Stimulated activated effector memory CD8-positive, alpha-beta T cell treated with anti-CD3 and anti-CD28 coated beads, Interleukin-12 subunit alpha, Interleukin-12 subunit beta, amount 100 ng/mL, for 72 hours (primary cell): ENCODE measurements at regions not wholly inside any gene's neighbourhood (a gene's known extent, or its start where the extent isn't known, plus 50 kb on each side); places are given as distances from the start of the nearest gene placed in this dataset.

Source experiments
- ATAC-seq: fragments of 150-1000 bp; cut with Tn5 transposase; 2 replicates; pipeline ENCODE4 v1.10.0; 2021
- DNase-seq, 2 donors: peaks; one replicate each; pipeline ENCODE4 v3.0.0; 2021 to 2022; ENCODE audit warnings: low spot score in 2 of 2
- H3K27ac Mint-ChIP-seq: one replicate; pipeline ENCODE4 v1.8.0; 2022; ENCODE audit warnings: mild to moderate bottlenecking, mixed read lengths
- H3K36me3 Mint-ChIP-seq: one replicate; pipeline ENCODE4 v1.8.0; 2022; ENCODE audit warnings: mild to moderate bottlenecking, mixed read lengths
- H3K4me1 Mint-ChIP-seq: one replicate; pipeline ENCODE4 v1.8.0; 2022; ENCODE audit warnings: mixed read lengths
- H3K4me3 Mint-ChIP-seq: one replicate; pipeline ENCODE4 v1.8.0; 2022; ENCODE audit warnings: mild to moderate bottlenecking, mixed read lengths
- H3K9me3 Mint-ChIP-seq: one replicate; pipeline ENCODE4 v1.8.0; 2022; ENCODE audit warnings: mixed read lengths

GRCh38 chr5:34526682-34527305 is 129.3 kb upstream of the RAI14 start:
- ATAC-seq (no peak), DNase-seq (no peak)
- Mint-ChIP-seq H3K4me1 (no peaks in the 10 kb centered on the region), H3K27ac (no peak overlapping the region), H3K9me3 (no peaks in the 10 kb centered on the region), H3K36me3 (no peaks in the 10 kb centered on the region), H3K4me3 (no peak overlapping the region)

- DNase-seq, result no peak
- no peak overlapping the region for H3K27ac Mint-ChIP-seq
- no peaks in the 10 kb centered on the region for H3K36me3 Mint-ChIP-seq
- H3K4me3 Mint-ChIP-seq, result no peak overlapping the region
- H3K4me1 Mint-ChIP-seq, result no peaks in the 10 kb centered on the region
- no peaks in the 10 kb centered on the region for H3K9me3 Mint-ChIP-seq
- no peak for ATAC-seq
Measured at GRCh38 chr5:34529581-34530331, 126.4 kb upstream of the RAI14 start.

GRCh38 chr5:34530637-34531036 is 125.5 kb upstream of the RAI14 start:
- Mint-ChIP-seq H3K9me3 (no peaks in the 10 kb centered on the region), H3K4me3 (no peak overlapping the region), H3K36me3 (no peaks in the 10 kb centered on the region), H3K27ac (no peak overlapping the region), H3K4me1 (no peaks in the 10 kb centered on the region)
- DNase-seq (no peak), ATAC-seq (no peak)

GRCh38 chr5:34531751-34532360 is 124.3 kb upstream of the RAI14 start:
- no peaks in the 10 kb centered on the region for H3K36me3 Mint-ChIP-seq
- H3K4me3 Mint-ChIP-seq, result no peak overlapping the region
- DNase-seq, result no peak
- no peaks in the 10 kb centered on the region for H3K4me1 Mint-ChIP-seq
- ATAC-seq, result no peak
- no peak overlapping the region for H3K27ac Mint-ChIP-seq
- no peaks in the 10 kb centered on the region for H3K9me3 Mint-ChIP-seq

- DNase-seq, result no peak
- H3K27ac Mint-ChIP-seq, result no peak overlapping the region
Measured at GRCh38 chr5:34533582-34534522, 122.3 kb upstream of the RAI14 start.

GRCh38 chr5:34534523-34535103 is 121.5 kb upstream of the RAI14 start:
- DNase-seq (no peak), ATAC-seq (no peak)
- H3K27ac Mint-ChIP-seq, result no peak overlapping the region
- H3K36me3 Mint-ChIP-seq, result no peaks in the 10 kb centered on the region
- no peaks in the 10 kb centered on the region for H3K9me3 Mint-ChIP-seq
- no peaks in the 10 kb centered on the region for H3K4me1 Mint-ChIP-seq
- H3K4me3 Mint-ChIP-seq, result no peak overlapping the region

More at GRCh38 chr5:34533582-34534522, 122.3 kb upstream of the RAI14 start:
- no peaks in the 10 kb centered on the region for H3K4me1 Mint-ChIP-seq
- H3K9me3 Mint-ChIP-seq, result no peaks in the 10 kb centered on the region
- peak; percentile 53 for ATAC-seq
- H3K4me3 Mint-ChIP-seq, result no peak overlapping the region
- no peaks in the 10 kb centered on the region for H3K36me3 Mint-ChIP-seq

GRCh38 chr5:34535433-34535832 is 120.7 kb upstream of the RAI14 start:
- ATAC-seq (no peak), DNase-seq (no peak)
- no peaks in the 10 kb centered on the region for H3K9me3 Mint-ChIP-seq
- no peak overlapping the region for H3K4me3 Mint-ChIP-seq
- no peak overlapping the region for H3K27ac Mint-ChIP-seq
- H3K4me1 Mint-ChIP-seq, result no peaks in the 10 kb centered on the region
- no peaks in the 10 kb centered on the region for H3K36me3 Mint-ChIP-seq

GRCh38 chr5:34535944-34536623 is 120.0 kb upstream of the RAI14 start:
- no peaks in the 10 kb centered on the region for H3K4me1 Mint-ChIP-seq
- ATAC-seq, result peak; percentile 53
- no peak overlapping the region for H3K4me3 Mint-ChIP-seq
- no peak overlapping the region for H3K27ac Mint-ChIP-seq
- no peak for DNase-seq
- H3K9me3 Mint-ChIP-seq, result no peaks in the 10 kb centered on the region
- no peaks in the 10 kb centered on the region for H3K36me3 Mint-ChIP-seq

GRCh38 chr5:34536699-34537098 is 119.4 kb upstream of the RAI14 start:
- Mint-ChIP-seq H3K4me3 (no peak overlapping the region), H3K27ac (no peak overlapping the region), H3K9me3 (no peaks in the 10 kb centered on the region), H3K4me1 (no peaks in the 10 kb centered on the region), H3K36me3 (no peaks in the 10 kb centered on the region)
- DNase-seq (no peak), ATAC-seq (no peak)

- Mint-ChIP-seq H3K9me3 (no peaks in the 10 kb centered on the region), H3K27ac (no peak overlapping the region), H3K4me1 (no peaks in the 10 kb centered on the region), H3K36me3 (no peaks in the 10 kb centered on the region), H3K4me3 (no peak overlapping the region)
- no peak for ATAC-seq
- no peak for DNase-seq
Measured at GRCh38 chr5:34538026-34538672, 118.0 kb upstream of the RAI14 start.

GRCh38 chr5:34539183-34539582 is 116.9 kb upstream of the RAI14 start:
- H3K27ac Mint-ChIP-seq, result no peak overlapping the region
- no peaks in the 10 kb centered on the region for H3K36me3 Mint-ChIP-seq
- DNase-seq (no peak), ATAC-seq (no peak)
- H3K4me3 Mint-ChIP-seq, result no peak overlapping the region
- H3K9me3 Mint-ChIP-seq, result peaks cover 3% of the 10 kb centered on the region
- no peaks in the 10 kb centered on the region for H3K4me1 Mint-ChIP-seq

GRCh38 chr5:34541067-34541466 is 115.1 kb upstream of the RAI14 start:
- ATAC-seq, result no peak
- H3K27ac Mint-ChIP-seq, result no peak overlapping the region
- H3K36me3 Mint-ChIP-seq, result no peaks in the 10 kb centered on the region
- no peaks in the 10 kb centered on the region for H3K4me1 Mint-ChIP-seq
- DNase-seq, result no peak
- no peak overlapping the region for H3K4me3 Mint-ChIP-seq
- H3K9me3 Mint-ChIP-seq, result peaks cover 9% of the 10 kb centered on the region

- peaks cover 9% of the 10 kb centered on the region for H3K9me3 Mint-ChIP-seq
- H3K4me1 Mint-ChIP-seq, result no peaks in the 10 kb centered on the region
- ATAC-seq (no peak), DNase-seq (no peak)
- H3K4me3 Mint-ChIP-seq, result no peak overlapping the region
- no peaks in the 10 kb centered on the region for H3K36me3 Mint-ChIP-seq
- no peak overlapping the region for H3K27ac Mint-ChIP-seq
Measured at GRCh38 chr5:34542818-34543217, 113.3 kb upstream of the RAI14 start.

- Mint-ChIP-seq H3K9me3 (peaks cover 9% of the 10 kb centered on the region), H3K4me1 (no peaks in the 10 kb centered on the region), H3K4me3 (no peak overlapping the region), H3K27ac (no peak overlapping the region), H3K36me3 (no peaks in the 10 kb centered on the region)
- ATAC-seq (no peak), DNase-seq (no peak)
Measured at GRCh38 chr5:34543687-34544086, 112.4 kb upstream of the RAI14 start.
